ENCODE measurements at regions not wholly inside any gene's neighbourhood (a gene's known extent, or its start where the extent isn't known, plus 50 kb on each side); places are given as distances from the start of the nearest gene placed in this dataset.

DNA sequence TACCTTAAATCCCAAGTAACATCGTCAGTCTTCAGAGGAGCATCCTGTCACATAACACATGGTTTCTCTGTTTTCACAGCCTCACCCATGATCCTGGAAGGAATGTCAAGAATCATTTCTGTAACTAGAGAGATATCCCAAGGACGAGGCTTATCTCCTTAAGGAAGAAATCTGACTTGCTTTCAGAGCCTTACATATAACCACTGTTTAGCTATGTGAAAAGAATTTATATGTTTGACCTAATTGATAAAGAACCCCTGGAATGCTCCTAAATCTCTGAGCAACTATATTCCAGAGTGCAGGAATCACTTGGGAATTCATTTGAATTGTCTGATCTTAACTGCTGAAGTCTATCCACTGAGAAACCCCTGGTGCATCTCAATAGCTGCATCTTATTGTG lies 243.1 kb downstream of the ALDH8A1 start:
- H3K4me3 ChIP-seq (replicated peaks; ENCODE audit: low read depth, low read length), result no peak overlapping the region
- no peak for DNase-seq (ENCODE audit: extremely low read depth, low read depth)
- no peak for TF ChIP-seq CTCF (IDR thresholded peaks at IDR 0.05; ENCODE audit: low read depth, low read length, missing control alignments)

DNA sequence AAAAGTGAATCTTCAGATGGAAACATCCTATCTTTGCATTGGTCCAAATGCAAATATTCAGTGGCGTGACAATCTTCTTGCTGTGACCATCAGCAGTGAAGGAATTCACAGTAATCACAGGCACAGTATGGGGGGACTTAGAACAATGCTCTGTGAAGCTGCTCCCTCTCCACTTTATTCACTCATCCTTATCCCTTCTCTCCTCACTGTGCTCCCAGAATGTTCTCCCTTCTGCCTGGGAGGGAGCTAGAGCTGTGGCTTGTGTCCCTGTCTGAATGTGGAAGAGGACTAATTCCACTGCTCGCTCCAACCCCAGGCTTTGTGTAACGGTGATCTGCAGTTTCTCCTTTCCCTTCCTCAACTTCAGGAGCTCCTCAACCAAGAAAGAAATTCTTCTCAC lies 243.7 kb downstream of the ALDH8A1 start:
- H3K4me3 ChIP-seq (replicated peaks; ENCODE audit: low read depth, low read length), result no peak overlapping the region
- TF ChIP-seq CTCF (IDR thresholded peaks at IDR 0.05; ENCODE audit: low read depth, low read length, missing control alignments), result no peak
- DNase-seq (ENCODE audit: extremely low read depth, low read depth), result no peak

GRCh38 chr6:134703206-134703605 lies 246.7 kb downstream of the ALDH8A1 start:
- TF ChIP-seq CTCF (IDR thresholded peaks at IDR 0.05; ENCODE audit: low read depth, low read length, missing control alignments), result no peak
- no peak overlapping the region for H3K4me3 ChIP-seq (replicated peaks; ENCODE audit: low read depth, low read length)
- DNase-seq (ENCODE audit: extremely low read depth, low read depth), result no peak

GRCh38 chr6:134702279-134702678 lies 247.6 kb downstream of the ALDH8A1 start:
- no peak overlapping the region for H3K4me3 ChIP-seq (replicated peaks; ENCODE audit: low read depth, low read length)
- DNase-seq (ENCODE audit: extremely low read depth, low read depth), result no peak
- TF ChIP-seq CTCF (IDR thresholded peaks at IDR 0.05; ENCODE audit: low read depth, low read length, missing control alignments), result no peak

GRCh38 chr6:134701301-134701700 lies 248.6 kb downstream of the ALDH8A1 start:
- no peak for DNase-seq (ENCODE audit: extremely low read depth, low read depth)
- no peak overlapping the region for H3K4me3 ChIP-seq (replicated peaks; ENCODE audit: low read depth, low read length)
- no peak for TF ChIP-seq CTCF (IDR thresholded peaks at IDR 0.05; ENCODE audit: low read depth, low read length, missing control alignments)

DNA sequence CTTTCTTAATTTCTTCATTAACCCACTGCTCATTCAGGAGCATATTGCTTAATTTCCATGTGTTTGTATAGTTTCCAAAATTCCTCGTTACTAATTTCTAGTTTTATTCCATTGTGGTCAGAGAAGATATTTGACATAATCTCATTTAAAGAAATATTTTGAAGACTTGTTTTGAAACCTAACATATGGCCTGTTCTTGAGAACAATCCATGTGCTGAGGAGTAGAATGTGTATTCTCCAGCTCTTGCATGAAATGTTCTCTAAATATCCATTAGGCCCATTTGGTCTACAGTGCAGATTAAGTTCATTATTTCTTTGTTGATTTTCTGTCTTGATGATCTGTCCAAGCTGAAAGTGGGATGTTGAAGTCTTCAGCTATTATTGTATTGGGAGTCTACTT lies 251.7 kb downstream of the ALDH8A1 start:
- no peak for DNase-seq (ENCODE audit: extremely low read depth, low read depth)
- no peak for TF ChIP-seq CTCF (IDR thresholded peaks at IDR 0.05; ENCODE audit: low read depth, low read length, missing control alignments)
- H3K4me3 ChIP-seq (replicated peaks; ENCODE audit: low read depth, low read length), result no peak overlapping the region

- no peak for TF ChIP-seq CTCF (IDR thresholded peaks at IDR 0.05; ENCODE audit: low read depth, low read length, missing control alignments)
- H3K4me3 ChIP-seq (replicated peaks; ENCODE audit: low read depth, low read length), result no peak overlapping the region
- no peak for DNase-seq (ENCODE audit: extremely low read depth, low read depth)
Observed at GRCh38 chr6:134692008-134692407, 257.9 kb downstream of the ALDH8A1 start.

All from HFF-Myc (cell line).